Stimulated activated effector memory CD8-positive, alpha-beta T cell treated with anti-CD3 and anti-CD28 coated beads, Interleukin-12 subunit alpha, Interleukin-12 subunit beta, amount 100 ng/mL, for 72 hours (primary cell): ENCODE measurements at regions not wholly inside any gene's neighbourhood (a gene's known extent, or its start where the extent isn't known, plus 50 kb on each side); places are given as distances from the start of the nearest gene placed in this dataset.
A peak's percentile ranks its signal among the peaks of the same experiment; 100 is the strongest.

Source experiments
- ATAC-seq: fragments of 150-1000 bp; cut with Tn5 transposase; 2 replicates; pipeline ENCODE4 v1.10.0; 2021
- DNase-seq, 2 donors: peaks; one replicate each; pipeline ENCODE4 v3.0.0; 2021 to 2022; ENCODE audit warnings: low spot score in 2 of 2
- H3K27ac Mint-ChIP-seq: one replicate; pipeline ENCODE4 v1.8.0; 2022; ENCODE audit warnings: mild to moderate bottlenecking, mixed read lengths
- H3K36me3 Mint-ChIP-seq: one replicate; pipeline ENCODE4 v1.8.0; 2022; ENCODE audit warnings: mild to moderate bottlenecking, mixed read lengths
- H3K4me1 Mint-ChIP-seq: one replicate; pipeline ENCODE4 v1.8.0; 2022; ENCODE audit warnings: mixed read lengths
- H3K4me3 Mint-ChIP-seq: one replicate; pipeline ENCODE4 v1.8.0; 2022; ENCODE audit warnings: mild to moderate bottlenecking, mixed read lengths
- H3K9me3 Mint-ChIP-seq: one replicate; pipeline ENCODE4 v1.8.0; 2022; ENCODE audit warnings: mixed read lengths

GRCh38 chr20:21653628-21654027, 51.8 kb upstream of the PAX1 start:
- DNase-seq (no peak), ATAC-seq (no peak)
- Mint-ChIP-seq H3K9me3 (peaks cover 3% of the 10 kb centered on the region), H3K4me1 (no peaks in the 10 kb centered on the region), H3K27ac (no peak overlapping the region), H3K4me3 (no peak overlapping the region), H3K36me3 (no peaks in the 10 kb centered on the region)

GRCh38 chr20:21643417-21643816, 62.0 kb upstream of the PAX1 start:
- Mint-ChIP-seq H3K4me1 (no peaks in the 10 kb centered on the region), H3K4me3 (no peak overlapping the region), H3K9me3 (peaks cover 5% of the 10 kb centered on the region), H3K36me3 (no peaks in the 10 kb centered on the region), H3K27ac (no peak overlapping the region)
- DNase-seq, result no peak
- ATAC-seq, result no peak

GRCh38 chr20:21640556-21640955, 64.9 kb upstream of the PAX1 start:
- no peak for DNase-seq
- no peak overlapping the region for H3K4me3 Mint-ChIP-seq
- H3K27ac Mint-ChIP-seq, result no peak overlapping the region
- no peaks in the 10 kb centered on the region for H3K36me3 Mint-ChIP-seq
- no peak for ATAC-seq
- H3K4me1 Mint-ChIP-seq, result no peaks in the 10 kb centered on the region
- peaks cover 2% of the 10 kb centered on the region for H3K9me3 Mint-ChIP-seq

- H3K27ac Mint-ChIP-seq, result no peak overlapping the region
- ATAC-seq (no peak), DNase-seq (no peak)
- H3K36me3 Mint-ChIP-seq, result no peaks in the 10 kb centered on the region
- no peak overlapping the region for H3K4me3 Mint-ChIP-seq
- no peaks in the 10 kb centered on the region for H3K4me1 Mint-ChIP-seq
- H3K9me3 Mint-ChIP-seq, result no peaks in the 10 kb centered on the region
Measured at GRCh38 chr20:21633829-21634228, 71.6 kb upstream of the PAX1 start.

GRCh38 chr20:21632735-21633053, 72.8 kb upstream of the PAX1 start:
- Mint-ChIP-seq H3K36me3 (no peaks in the 10 kb centered on the region), H3K4me1 (no peaks in the 10 kb centered on the region), H3K27ac (no peak overlapping the region), H3K9me3 (no peaks in the 10 kb centered on the region), H3K4me3 (no peak overlapping the region)
- ATAC-seq (no peak), DNase-seq (no peak)

- no peak for ATAC-seq
- H3K4me3 Mint-ChIP-seq, result no peak overlapping the region
- no peak overlapping the region for H3K27ac Mint-ChIP-seq
- no peaks in the 10 kb centered on the region for H3K9me3 Mint-ChIP-seq
- DNase-seq, result no peak
- H3K4me1 Mint-ChIP-seq, result no peaks in the 10 kb centered on the region
- H3K36me3 Mint-ChIP-seq, result no peaks in the 10 kb centered on the region
Measured at GRCh38 chr20:21632031-21632734, 73.3 kb upstream of the PAX1 start.

GRCh38 chr20:21628800-21629199, 76.7 kb upstream of the PAX1 start:
- ATAC-seq (no peak), DNase-seq (no peak)
- H3K4me1 Mint-ChIP-seq, result no peaks in the 10 kb centered on the region
- no peaks in the 10 kb centered on the region for H3K36me3 Mint-ChIP-seq
- H3K9me3 Mint-ChIP-seq, result peaks cover 1% of the 10 kb centered on the region
- H3K4me3 Mint-ChIP-seq, result no peak overlapping the region
- H3K27ac Mint-ChIP-seq, result no peak overlapping the region

- Mint-ChIP-seq H3K9me3 (peaks cover 3% of the 10 kb centered on the region), H3K36me3 (no peaks in the 10 kb centered on the region), H3K27ac (no peak overlapping the region), H3K4me3 (no peak overlapping the region), H3K4me1 (no peaks in the 10 kb centered on the region)
- DNase-seq, result no peak
- ATAC-seq, result no peak
Measured at GRCh38 chr20:21623781-21624094, 81.7 kb upstream of the PAX1 start.

GRCh38 chr20:21623074-21623780, 82.2 kb upstream of the PAX1 start:
- Mint-ChIP-seq H3K27ac (no peak overlapping the region), H3K4me1 (no peaks in the 10 kb centered on the region), H3K9me3 (peaks cover 3% of the 10 kb centered on the region), H3K36me3 (no peaks in the 10 kb centered on the region), H3K4me3 (no peak overlapping the region)
- ATAC-seq (no peak), DNase-seq (no peak)

GRCh38 chr20:21622097-21622857, 83.2 kb upstream of the PAX1 start:
- peaks cover 3% of the 10 kb centered on the region for H3K9me3 Mint-ChIP-seq
- H3K4me3 Mint-ChIP-seq, result no peak overlapping the region
- DNase-seq (no peak), ATAC-seq (no peak)
- no peak overlapping the region for H3K27ac Mint-ChIP-seq
- no peaks in the 10 kb centered on the region for H3K4me1 Mint-ChIP-seq
- no peaks in the 10 kb centered on the region for H3K36me3 Mint-ChIP-seq

- DNase-seq (no peak), ATAC-seq (no peak)
- Mint-ChIP-seq H3K27ac (no peak overlapping the region), H3K36me3 (no peaks in the 10 kb centered on the region), H3K4me3 (no peak overlapping the region), H3K4me1 (no peaks in the 10 kb centered on the region), H3K9me3 (peaks cover 3% of the 10 kb centered on the region)
Measured at GRCh38 chr20:21618759-21619416, 86.6 kb upstream of the PAX1 start.

- Mint-ChIP-seq H3K9me3 (no peaks in the 10 kb centered on the region), H3K4me3 (no peak overlapping the region), H3K27ac (no peak overlapping the region), H3K36me3 (no peaks in the 10 kb centered on the region), H3K4me1 (no peaks in the 10 kb centered on the region)
- ATAC-seq (no peak), DNase-seq (peak; percentile 3 to 54)
Measured at GRCh38 chr20:21615617-21616080, 89.8 kb upstream of the PAX1 start.

GRCh38 chr20:21614980-21615379, 90.5 kb upstream of the PAX1 start:
- H3K4me1 Mint-ChIP-seq, result no peaks in the 10 kb centered on the region
- DNase-seq (no peak), ATAC-seq (no peak)
- H3K4me3 Mint-ChIP-seq, result no peak overlapping the region
- H3K36me3 Mint-ChIP-seq, result no peaks in the 10 kb centered on the region
- no peak overlapping the region for H3K27ac Mint-ChIP-seq
- no peaks in the 10 kb centered on the region for H3K9me3 Mint-ChIP-seq

GRCh38 chr20:21613512-21613911, 92.0 kb upstream of the PAX1 start:
- ATAC-seq (no peak), DNase-seq (no peak)
- no peaks in the 10 kb centered on the region for H3K4me1 Mint-ChIP-seq
- no peaks in the 10 kb centered on the region for H3K36me3 Mint-ChIP-seq
- no peak overlapping the region for H3K4me3 Mint-ChIP-seq
- no peaks in the 10 kb centered on the region for H3K9me3 Mint-ChIP-seq
- H3K27ac Mint-ChIP-seq, result no peak overlapping the region

GRCh38 chr20:21609981-21610380, 95.5 kb upstream of the PAX1 start:
- DNase-seq, result no peak
- no peak for ATAC-seq
- no peaks in the 10 kb centered on the region for H3K4me1 Mint-ChIP-seq
- H3K9me3 Mint-ChIP-seq, result peaks cover 10% of the 10 kb centered on the region
- H3K27ac Mint-ChIP-seq, result no peak overlapping the region
- H3K4me3 Mint-ChIP-seq, result no peak overlapping the region
- H3K36me3 Mint-ChIP-seq, result no peaks in the 10 kb centered on the region
